GM08714 (cell line): ENCODE measurements at regions not wholly inside any gene's neighbourhood (a gene's known extent, or its start where the extent isn't known, plus 50 kb on each side); places are given as distances from the start of the nearest gene placed in this dataset.
A peak's percentile ranks its signal among the peaks of the same experiment; 100 is the strongest.
"Not testable (repeated sequence)": the region's sequence is repeated elsewhere in the genome, so short reads cannot be mapped to it uniquely, and the experiment has no call there.

Experiments
- H3K4me3 ChIP-seq: fragments of 200-500 bp; sonication (Bioruptor generic); 2 replicates; pipeline ENCODE4 v1.5.1; 2014; ENCODE audit warnings: mild to moderate bottlenecking, low read length, inconsistent platforms

DNA sequence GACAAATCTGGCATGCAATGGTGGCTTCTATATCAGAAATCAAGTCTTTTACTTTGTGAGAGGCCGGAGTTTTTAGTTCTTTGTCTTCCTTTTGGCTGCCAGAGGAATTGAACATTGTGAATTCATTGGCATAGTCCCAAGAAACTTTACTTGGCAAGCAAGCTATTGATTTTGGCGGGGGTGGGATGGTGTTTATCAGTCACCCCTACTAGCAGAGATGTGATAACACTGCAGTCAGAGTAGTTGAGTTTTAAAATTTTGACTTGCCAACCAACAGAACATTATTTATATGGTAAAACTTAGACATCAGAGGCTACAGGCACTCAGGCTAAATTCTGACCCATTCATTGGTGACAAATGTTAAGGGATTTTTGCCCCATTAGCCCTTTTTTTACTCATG, 129.7 kb downstream of the FAM72C start:
- not testable (repeated sequence) for H3K4me3 ChIP-seq

DNA sequence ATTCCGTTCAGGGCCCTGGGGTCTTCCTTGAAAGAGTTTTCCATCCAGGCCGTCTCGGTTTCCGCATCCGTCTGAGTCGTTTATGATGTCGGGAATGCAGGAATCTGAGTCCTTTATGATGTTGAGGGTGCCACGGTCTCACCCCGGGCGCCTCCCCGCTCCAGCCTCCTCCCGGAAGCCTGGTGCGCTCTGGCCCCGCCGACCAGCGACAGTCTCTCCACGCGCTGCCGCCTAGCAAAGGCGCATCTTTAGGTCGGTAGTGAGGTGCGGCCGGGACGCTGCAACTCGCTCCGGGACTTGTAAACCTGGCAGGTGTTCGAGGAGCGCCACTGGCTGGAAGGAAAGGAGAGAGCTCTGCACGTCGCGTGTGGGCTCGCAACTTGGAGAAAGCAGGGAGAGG, 132.6 kb downstream of the FAM72C start:
- H3K4me3 ChIP-seq, result not testable (repeated sequence)

DNA sequence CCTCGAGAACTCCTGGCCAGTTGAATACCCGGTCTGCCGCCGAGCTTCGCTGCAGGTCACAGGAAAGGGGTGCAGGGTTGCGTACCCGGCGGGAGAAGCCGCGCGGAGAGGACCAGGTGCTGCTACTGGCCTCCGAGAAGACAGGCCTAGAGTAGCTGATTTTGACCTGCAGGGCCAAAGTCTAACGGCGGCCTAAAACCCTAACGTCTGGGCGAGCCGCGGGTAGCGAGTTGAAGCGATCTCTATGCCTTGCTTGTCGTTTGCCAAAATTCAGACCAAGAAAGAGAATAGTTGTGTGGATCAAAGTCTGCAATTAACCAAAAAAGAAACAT, 133.2 kb downstream of the FAM72C start:
- not testable (repeated sequence) for H3K4me3 ChIP-seq

DNA sequence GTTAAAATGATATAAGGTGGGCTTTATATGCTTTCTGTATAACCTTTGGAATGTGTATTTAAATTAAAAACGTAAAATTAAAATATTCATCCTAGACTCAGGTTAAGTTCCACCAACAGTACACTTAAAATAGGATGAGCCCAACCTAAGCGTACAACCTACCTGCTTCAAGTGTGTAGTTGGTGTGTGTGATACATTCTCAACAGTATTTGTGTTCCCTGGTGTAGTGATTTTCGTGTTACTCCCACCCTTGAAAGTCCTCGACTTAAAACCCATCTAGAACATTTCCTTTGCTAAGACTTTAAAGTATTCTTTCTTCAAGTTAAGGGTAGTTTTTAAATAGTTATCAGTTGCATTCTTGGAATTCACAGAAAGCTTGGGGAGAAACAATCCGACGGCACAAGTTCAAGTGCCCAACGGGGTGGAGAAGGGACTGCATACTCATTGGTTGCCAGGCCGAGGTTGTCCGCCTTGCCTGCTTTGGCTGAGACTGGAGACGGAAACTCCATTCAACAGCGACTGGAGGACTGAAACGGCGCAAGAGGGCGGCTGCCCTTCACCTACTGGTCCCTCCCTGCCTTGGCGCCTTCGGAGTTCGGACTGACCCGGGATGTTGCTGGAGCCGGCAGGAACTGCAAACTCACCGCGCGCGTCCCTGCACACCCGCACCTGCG, 133.7 kb downstream of the FAM72C start:
- not testable (repeated sequence) for H3K4me3 ChIP-seq

DNA sequence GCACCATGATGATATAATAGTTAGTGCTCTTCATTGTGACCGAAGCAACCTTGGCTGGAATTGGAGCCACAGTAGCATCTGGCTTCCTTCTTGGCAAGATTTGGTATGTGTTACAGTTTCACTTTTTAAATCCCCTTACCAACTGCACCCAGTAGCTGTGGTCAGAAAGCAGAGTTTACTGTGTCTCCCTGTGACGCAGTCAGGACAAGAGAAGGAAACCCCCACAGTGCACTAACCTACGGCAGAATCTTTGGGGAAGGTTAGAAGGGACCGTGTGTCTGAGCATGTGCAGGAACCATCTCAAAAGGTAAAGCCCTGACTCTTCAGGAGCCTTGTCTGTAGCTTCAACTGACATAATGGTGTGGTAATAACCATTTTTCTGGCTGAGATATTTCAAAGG, 138.4 kb downstream of the FAM72C start:
- H3K4me3 ChIP-seq, result not testable (repeated sequence)

DNA sequence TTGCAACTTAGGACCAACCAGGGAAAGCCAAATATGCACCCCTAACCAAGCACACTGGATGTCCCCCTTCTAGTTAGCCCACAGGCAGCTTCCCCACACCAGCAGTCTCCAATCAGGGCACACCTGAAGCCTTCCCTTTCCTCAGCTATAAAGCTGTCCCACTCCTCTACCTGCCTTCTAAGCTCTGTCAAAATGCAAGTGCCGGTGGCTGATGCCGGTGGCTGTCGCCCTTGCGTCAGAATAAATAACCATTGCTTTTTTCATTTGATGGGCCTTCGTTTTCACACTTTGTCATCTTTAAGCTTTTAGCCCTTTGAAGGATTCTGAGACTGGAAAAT, 139.4 kb downstream of the FAM72C start:
- H3K4me3 ChIP-seq, result not testable (repeated sequence)

DNA sequence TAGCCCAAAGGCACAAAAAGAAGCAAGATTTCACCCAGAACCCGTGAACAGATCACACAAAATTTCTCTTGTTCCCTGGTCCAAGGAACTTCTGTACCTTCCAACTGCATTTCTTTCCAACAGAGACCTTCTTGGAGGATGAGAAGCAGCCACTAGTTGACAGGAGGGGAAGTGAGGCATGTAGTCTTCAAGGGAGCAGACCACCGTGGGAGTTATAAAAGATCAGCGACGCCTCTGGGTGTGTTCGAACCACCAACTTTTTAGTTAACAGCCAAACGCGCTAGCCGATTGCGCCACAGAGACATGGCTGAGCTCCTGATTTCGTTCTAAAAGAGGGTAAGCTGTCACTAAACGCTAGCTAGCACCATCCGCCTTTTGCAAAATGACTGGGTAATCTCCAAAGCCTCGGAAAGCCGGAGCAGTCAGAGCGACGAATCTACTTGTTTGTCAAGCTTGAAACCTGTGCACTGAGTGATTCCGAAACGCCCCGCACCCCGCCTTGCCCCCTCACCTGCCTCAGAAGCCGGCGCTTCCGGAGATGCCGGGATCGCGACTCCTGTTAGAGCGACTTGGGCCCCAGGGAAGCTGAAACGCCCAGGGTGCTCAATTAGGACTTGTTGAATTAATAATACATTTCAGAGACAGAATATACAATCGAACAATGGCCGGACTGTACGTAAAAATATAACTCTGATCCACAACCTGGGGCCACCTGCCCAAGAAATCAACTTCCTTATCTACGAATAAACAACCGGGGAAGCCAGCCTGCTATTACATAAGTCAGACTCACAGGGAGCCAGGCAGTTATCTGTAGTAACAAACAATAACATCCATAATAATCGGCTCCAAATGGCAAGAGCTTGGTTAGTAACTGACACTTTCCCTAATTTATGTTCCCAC, 140.1 kb downstream of the FAM72C start:
- H3K4me3 ChIP-seq, result not testable (repeated sequence)

DNA sequence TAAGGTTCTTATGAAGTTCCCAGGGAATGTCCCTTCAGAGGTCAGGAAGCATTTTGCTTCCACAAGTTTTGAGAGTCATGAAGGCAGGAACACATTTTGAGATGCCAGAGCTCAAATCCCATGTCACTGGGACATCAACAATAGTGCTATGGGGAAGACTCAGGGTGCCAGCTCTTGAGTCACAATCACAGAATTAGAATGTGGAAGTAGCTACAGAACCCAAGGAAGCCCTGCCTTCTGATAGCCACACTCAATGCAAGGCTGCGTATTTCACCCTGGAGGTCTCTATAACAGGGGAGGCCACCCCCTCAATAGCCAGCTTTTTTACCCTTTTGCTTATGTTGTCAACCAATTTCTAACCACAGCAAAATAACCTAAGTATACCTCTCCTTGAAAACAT, 145.6 kb downstream of the FAM72C start:
- not testable (repeated sequence) for H3K4me3 ChIP-seq

DNA sequence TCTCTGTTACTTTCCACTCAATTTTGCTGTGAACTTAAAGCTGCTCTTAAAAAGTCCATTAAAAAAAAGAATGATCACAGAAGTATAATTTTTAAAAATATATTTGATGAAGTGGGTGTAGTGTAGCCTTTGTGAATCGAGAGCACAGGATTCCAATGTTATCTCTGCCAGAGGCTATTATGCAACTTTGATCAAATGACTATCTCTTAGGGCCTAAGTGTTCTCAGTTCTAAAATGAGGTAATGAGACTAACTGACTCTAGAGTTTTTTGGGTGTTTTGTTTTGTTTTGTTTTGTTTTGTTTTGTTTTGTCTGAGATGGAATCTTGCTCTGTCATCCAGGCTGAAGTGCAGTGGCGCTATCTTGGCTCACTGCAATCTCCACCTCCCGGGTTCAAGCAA, 147.5 kb downstream of the FAM72C start:
- not testable (repeated sequence) for H3K4me3 ChIP-seq

DNA sequence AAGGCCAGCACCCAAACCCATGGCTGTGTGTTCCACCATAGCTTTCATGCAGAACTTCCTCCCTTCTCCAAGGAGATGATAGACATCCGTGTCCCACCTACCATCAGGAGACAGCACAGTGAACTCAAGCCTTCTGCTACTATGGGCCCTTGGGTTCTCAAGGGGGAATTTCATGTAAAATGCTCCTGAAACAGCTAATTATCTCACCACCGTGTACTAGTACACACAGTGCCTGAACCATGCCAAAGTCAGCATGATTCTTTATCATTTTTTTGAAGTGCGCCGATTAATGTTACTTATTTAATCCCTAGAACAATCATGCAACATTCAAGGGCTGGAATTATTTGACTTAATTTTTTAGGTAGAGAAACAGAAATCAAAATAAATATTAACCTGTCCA, 151.7 kb downstream of the FAM72C start:
- not testable (repeated sequence) for H3K4me3 ChIP-seq

DNA sequence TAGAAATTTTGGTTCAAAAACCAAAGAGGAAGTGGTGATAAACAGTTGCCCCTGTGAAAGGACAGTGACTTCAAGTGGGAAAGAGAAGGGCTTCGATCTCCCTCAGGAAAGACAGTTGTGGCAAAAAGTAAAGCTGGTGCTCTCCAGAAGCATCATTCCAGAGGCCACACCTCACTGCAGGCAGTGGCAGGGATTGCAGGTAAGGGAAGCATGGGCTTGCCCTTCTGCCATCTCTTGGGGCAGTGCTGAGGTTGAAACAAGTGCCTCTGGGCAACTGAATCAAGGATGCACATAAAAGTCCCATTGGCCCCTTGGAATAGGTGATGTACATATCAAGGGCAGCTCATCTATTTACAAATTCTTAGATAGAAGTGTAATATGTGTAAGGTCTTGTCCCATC, 155.4 kb downstream of the FAM72C start:
- not testable (repeated sequence) for H3K4me3 ChIP-seq

DNA sequence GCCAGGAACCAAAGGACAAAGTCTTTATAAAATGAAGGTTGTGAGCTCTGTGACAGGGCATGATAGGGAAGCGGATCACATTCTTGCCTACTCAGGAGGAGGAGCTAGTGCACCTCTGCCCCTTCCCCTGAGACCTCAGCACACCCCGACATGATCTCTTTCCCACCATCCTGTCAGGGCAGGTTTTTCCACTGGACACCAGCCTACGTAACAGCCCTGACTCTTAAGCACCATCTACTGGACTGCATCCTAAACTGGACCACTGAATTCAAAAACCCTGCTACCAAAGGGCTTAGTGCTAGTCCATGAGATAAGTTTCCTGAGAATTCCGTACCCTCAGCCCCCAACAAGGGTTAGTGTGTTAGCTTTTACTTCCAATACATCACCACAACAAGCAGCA, 166.4 kb downstream of the FAM72C start:
- H3K4me3 ChIP-seq, result not testable (repeated sequence)

DNA sequence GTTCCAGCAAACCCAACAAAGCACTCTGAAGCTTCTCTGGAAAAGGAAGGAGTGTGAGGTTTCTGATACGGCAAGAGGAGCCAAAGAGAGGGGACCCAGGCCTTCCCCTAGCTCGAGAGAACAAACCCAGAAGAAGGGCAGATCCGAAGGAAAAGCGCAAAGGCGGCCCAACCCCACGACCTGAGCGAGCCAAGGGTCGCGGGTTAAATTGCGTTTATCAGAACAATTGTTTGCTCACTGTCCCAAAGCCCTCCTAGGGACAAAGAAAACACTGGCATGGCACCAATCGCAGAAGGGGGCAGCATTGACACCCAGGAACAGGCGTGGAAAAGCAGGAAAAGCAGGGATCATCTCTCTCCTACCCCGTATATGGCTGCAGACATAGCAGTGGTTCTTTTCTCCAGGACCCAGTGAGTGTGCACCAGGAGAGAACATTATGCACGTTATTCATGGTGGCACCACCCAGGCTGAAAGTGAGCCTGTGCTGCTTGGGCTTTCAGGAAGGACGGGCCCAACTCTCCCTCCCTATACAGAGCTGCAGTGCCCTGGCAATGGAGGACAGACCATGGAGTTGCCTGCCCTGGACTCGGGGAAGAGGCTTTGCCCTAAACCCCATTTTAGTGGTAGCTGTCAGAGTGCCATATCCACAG, 167.0 kb downstream of the FAM72C start:
- not testable (repeated sequence) for H3K4me3 ChIP-seq

DNA sequence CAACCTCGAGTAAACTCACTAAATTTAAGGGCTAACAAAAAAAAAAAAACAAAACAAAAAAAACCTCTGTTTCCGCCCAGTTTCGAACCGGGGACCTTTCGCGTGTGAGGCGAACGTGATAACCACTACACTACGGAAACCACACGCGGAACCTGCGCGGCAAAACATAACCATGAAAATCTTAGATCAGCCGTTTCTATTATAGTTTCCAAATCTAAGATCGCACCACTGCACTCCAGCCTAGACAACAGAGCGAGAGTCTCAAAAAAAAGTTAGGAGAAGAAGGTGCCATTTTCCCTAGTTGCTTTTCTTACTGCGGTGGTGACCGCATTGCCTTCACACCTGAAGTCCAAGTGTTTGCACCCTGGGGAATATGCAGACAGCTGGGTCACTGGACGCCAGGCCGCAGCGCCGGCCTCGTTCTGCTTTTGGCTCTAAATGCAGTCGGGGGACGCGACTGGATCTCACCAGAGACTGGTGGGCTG, 167.8 kb downstream of the FAM72C start:
- peak overlapping the region; percentile 53; the same call in 1 of the 2 replicates for H3K4me3 ChIP-seq

DNA sequence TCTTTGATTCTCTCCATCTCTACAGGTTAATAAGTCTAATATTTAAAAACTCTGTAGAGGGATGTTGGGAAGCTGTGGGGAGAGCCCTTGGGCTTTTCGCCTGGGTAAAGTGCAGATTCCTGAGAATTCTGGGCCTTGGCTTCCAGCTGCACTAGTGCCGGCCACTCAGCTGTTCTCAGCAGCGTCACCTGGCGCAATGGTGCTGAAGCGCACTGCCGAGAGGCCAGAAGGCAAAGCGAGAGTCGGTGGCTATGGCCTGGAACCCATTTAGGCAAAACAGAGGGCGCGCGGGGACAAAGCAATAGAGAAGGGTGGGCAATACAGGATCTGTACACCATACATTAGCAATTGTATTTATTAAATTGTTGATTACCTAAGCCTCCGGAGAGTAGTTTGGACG, 168.7 kb downstream of the FAM72C start:
- not testable (repeated sequence) for H3K4me3 ChIP-seq

DNA sequence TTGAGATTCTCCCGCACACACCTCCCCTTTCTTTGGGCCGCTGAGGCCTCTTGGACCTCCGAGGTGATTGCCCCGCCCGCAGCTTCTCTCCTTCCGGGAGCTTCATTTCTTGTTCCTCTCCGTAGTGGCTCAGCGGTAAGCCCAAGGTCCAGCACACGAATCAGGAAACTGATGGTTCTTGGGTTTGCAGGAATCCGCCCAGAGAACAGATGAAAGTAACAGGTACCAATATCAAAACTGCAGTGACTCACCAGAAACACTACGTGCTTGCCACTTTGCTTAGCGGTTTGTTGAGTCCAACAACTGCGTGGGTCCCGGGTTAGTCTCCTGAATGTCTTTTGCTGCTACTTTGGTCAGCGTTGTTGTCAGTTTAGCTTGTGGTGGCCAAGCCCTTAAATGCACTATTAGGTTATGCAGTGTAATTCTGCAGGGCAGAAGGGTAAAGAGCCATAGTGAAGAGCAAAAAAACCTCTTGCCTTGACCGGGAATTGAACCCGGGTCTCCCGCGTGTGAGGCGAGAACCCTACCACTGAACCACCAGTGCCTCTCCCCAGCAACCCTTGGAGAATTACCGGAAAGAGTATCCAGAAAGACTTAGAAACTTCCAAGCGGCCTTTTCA, 172.1 kb downstream of the FAM72C start:
- not testable (repeated sequence) for H3K4me3 ChIP-seq

DNA sequence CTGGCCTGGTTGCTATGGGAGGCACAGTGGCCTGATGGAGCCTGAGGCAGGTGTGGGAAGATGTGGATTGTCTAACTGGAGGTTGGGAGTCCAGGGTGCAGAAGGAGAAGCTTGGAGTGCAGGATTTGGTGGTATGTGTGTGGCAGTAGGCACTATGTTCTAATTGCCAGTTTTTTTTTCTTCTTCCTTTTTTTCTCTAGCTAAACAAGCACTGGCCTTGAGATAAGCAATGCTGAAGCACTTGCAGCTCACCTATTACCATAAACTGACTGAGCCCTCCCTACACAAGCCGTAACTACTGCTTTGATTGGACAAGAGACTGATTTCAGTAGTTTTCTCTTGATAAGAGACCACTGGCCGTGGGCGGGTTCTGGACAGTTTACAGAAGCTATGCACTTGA, 175.4 kb downstream of the FAM72C start:
- not testable (repeated sequence) for H3K4me3 ChIP-seq

DNA sequence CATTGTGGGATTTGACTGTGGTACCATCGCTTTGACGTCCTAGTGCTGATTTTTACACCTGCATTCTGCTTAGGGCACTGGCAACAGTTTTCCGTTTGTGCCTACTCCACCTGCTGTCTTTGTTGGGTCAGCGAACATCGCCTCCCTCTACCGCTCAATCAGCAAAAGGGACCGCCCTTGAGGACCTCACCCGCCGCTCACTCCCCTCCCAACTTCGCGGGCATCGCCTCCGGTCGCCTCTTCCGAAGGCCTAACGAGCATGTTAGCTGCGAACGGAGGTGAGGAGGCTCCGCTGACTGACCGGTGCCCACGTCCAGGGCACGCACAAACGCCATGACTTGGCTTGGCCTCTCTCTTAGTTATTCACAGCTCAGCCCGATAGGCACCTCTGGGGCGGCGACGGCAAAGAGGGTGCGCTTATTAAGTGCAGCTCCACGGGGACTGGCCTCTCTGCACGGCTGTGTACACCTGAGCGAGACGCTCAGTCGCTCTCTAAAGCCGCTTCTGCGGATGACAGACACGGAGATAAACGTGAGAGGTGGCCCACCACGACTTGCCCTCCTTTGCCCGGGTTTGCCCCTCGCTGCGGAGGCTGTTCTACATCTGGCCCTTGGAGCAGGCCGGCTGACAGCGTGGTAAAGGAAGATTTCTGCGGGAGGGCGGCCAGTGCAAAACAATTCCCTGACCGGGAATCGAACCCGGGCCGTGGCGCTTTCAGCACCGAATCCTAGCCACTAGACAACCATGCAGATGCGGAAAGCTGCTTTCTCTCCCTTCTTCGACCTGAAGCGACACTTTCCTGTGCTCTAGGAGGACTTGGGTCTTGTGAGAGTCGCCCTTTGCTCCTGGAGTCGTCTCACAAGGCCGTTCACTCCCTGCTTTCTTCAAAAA, 179.5 kb downstream of the FAM72C start:
- not testable (repeated sequence) for H3K4me3 ChIP-seq

DNA sequence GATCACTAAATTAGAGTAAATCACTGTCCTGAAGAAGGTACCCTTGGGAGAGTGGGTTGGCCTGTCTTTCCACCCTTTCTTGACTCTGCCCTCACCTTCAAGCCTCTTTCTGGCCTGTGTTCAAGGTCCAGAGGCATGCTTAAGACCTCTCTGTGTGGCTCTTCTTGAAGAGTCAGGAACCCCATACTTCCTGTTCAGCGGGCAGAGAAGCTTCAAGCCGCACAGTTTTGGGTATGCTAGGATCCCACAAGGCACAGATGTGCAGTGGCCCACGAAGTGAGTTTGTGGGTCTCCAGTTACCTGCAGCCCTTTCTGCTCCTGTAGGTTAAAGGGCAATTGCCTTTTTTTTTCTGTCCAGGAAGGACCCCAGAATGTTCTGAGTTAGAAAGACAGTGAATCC, 185.4 kb downstream of the FAM72C start:
- not testable (repeated sequence) for H3K4me3 ChIP-seq

DNA sequence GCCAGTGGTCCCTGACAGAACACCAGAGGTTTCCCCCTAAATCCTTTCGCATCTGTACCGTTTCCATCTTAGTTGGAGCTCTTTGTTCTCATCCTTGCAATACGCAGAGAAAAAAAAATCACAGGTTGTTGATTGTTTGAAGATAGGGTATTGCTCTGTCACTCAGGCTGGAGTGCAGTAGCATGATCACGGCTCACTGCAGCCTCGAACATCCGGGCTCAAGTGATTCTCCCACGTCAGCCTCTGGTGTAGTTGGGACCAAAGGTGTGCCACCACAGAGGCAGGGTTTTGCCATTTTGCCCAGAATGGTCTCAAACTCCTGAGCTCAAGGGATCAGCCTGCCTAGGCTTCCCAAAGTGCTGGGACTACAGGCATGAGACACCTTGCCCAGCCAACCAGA, 185.9 kb downstream of the FAM72C start:
- H3K4me3 ChIP-seq, result not testable (repeated sequence)
